ENCODE measurements at regions not wholly inside any gene's neighbourhood (a gene's known extent, or its start where the extent isn't known, plus 50 kb on each side); places are given as distances from the start of the nearest gene placed in this dataset.

GRCh38 chr5:176743136-176743861, 67.1 kb upstream of the UNC5A start:
- TF ChIP-seq CTCF (IDR thresholded peaks at IDR 0.05) = no peak
- TF ChIP-seq POLR2A (IDR thresholded peaks at IDR 0.05) = no peak

Data from tibial nerve (tissue), 3 donors.